Ectodermal cell (in vitro differentiated cells): ENCODE measurements at regions not wholly inside any gene's neighbourhood (a gene's known extent, or its start where the extent isn't known, plus 50 kb on each side); places are given as distances from the start of the nearest gene placed in this dataset.
"Not testable (repeated sequence)": the region's sequence is repeated elsewhere in the genome, so short reads cannot be mapped to it uniquely, and the experiment has no call there.

Source experiments
- H3K27ac ChIP-seq: 2 replicates; pipeline ENCODE4 v1.7.0; 2013; ENCODE audit warnings: mild to moderate bottlenecking, low read depth, low read length; ENCODE audit not compliant: insufficient read depth, poor library complexity, severe bottlenecking
- H3K27me3 ChIP-seq: 2 replicates; pipeline ENCODE4 v1.7.0; 2013; ENCODE audit warnings: mild to moderate bottlenecking, low read length; ENCODE audit not compliant: insufficient read depth, control insufficient read depth, poor library complexity, severe bottlenecking
- H3K36me3 ChIP-seq: one replicate; pipeline ENCODE4 v1.7.0; 2013; ENCODE audit warnings: low read length; ENCODE audit not compliant: control insufficient read depth, insufficient read depth
- H3K4me1 ChIP-seq: one replicate; pipeline ENCODE4 v1.7.0; 2013; ENCODE audit warnings: low read length; ENCODE audit not compliant: control insufficient read depth, insufficient read depth
- H3K4me3 ChIP-seq: 2 replicates; pipeline ENCODE4 v1.7.0; 2013; ENCODE audit warnings: low read depth, low read length, control low read depth; ENCODE audit not compliant: insufficient read depth
- H3K9me3 ChIP-seq: 2 replicates; pipeline ENCODE4 v1.7.0; 2013; ENCODE audit warnings: mild to moderate bottlenecking, low read length, moderate library complexity; ENCODE audit not compliant: control insufficient read depth
- WGBS, 2 experiments: methylation state at CpG; one replicate each; pipeline ENCODE4 v1.1.7; 2013; ENCODE audit warnings: missing lambda C conversion rate in 2 of 2; 5-methylcytosine and 5-hydroxymethylcytosine counted together

- Histone ChIP-seq H3K36me3 (no peaks in the 10 kb centered on the region), H3K27me3 (no peaks in the 10 kb centered on the region), H3K9me3 (no peaks in the 10 kb centered on the region), H3K27ac (no peak overlapping the region), H3K4me1 (no peaks in the 10 kb centered on the region), H3K4me3 (no peak overlapping the region)
- 86 to 92% methylated on average over 1 of the region's 1 CpG for WGBS, 2 experiments
Observed at GRCh38 chr3:110944782-110945181, 126.8 kb upstream of the NECTIN3 start.

GRCh38 chr3:110946810-110947209 is 124.8 kb upstream of the NECTIN3 start:
- Histone ChIP-seq H3K9me3 (no peaks in the 10 kb centered on the region), H3K4me1 (no peaks in the 10 kb centered on the region), H3K27me3 (no peaks in the 10 kb centered on the region), H3K27ac (no peak overlapping the region), H3K4me3 (no peak overlapping the region), H3K36me3 (no peaks in the 10 kb centered on the region)

GRCh38 chr3:110949194-110949593 is 122.4 kb upstream of the NECTIN3 start:
- not testable (repeated sequence) for H3K36me3 ChIP-seq, H3K27me3 ChIP-seq, H3K9me3 ChIP-seq, H3K4me3 ChIP-seq, H3K4me1 ChIP-seq, H3K27ac ChIP-seq
- 80 to 87% methylated on average over 1 of the region's 1 CpG for WGBS, 2 experiments

- H3K36me3 ChIP-seq: no peaks in the 10 kb centered on the region
- H3K9me3 ChIP-seq: no peaks in the 10 kb centered on the region
- H3K27ac ChIP-seq: no peak overlapping the region
- no peak overlapping the region for H3K4me3 ChIP-seq
- H3K4me1 ChIP-seq: no peaks in the 10 kb centered on the region
- H3K27me3 ChIP-seq: no peaks in the 10 kb centered on the region
- 87 to 90% methylated on average over 4 of the region's 4 CpGs for WGBS, 2 experiments
Observed at GRCh38 chr3:110955301-110955880, 116.2 kb upstream of the NECTIN3 start.

GRCh38 chr3:110956081-110956480 is 115.5 kb upstream of the NECTIN3 start:
- Histone ChIP-seq H3K4me3 (no peak overlapping the region), H3K9me3 (no peaks in the 10 kb centered on the region), H3K27me3 (no peaks in the 10 kb centered on the region), H3K4me1 (no peaks in the 10 kb centered on the region), H3K27ac (no peak overlapping the region), H3K36me3 (no peaks in the 10 kb centered on the region)
- 93 to 97% methylated on average over 3 of the region's 3 CpGs for WGBS, 2 experiments

- Histone ChIP-seq H3K9me3 (no peaks in the 10 kb centered on the region), H3K4me3 (no peak overlapping the region), H3K27ac (no peak overlapping the region), H3K4me1 (no peaks in the 10 kb centered on the region), H3K27me3 (no peaks in the 10 kb centered on the region), H3K36me3 (no peaks in the 10 kb centered on the region)
- WGBS, 2 experiments: no CpG with 5 or more reads among the region's 1 CpG
Observed at GRCh38 chr3:110957247-110958025, 114.2 kb upstream of the NECTIN3 start.

GRCh38 chr3:110958313-110959147 is 113.1 kb upstream of the NECTIN3 start:
- 94% methylated on average over 9 to 10 of the region's 10 CpGs for WGBS, 2 experiments
- no peaks in the 10 kb centered on the region for H3K4me1 ChIP-seq
- H3K36me3 ChIP-seq: no peaks in the 10 kb centered on the region
- H3K4me3 ChIP-seq: no peak overlapping the region
- no peaks in the 10 kb centered on the region for H3K27me3 ChIP-seq
- no peaks in the 10 kb centered on the region for H3K9me3 ChIP-seq
- H3K27ac ChIP-seq: no peak overlapping the region

GRCh38 chr3:110965976-110966375 is 105.6 kb upstream of the NECTIN3 start:
- Histone ChIP-seq H3K36me3 (no peaks in the 10 kb centered on the region), H3K4me3 (no peak overlapping the region), H3K9me3 (no peaks in the 10 kb centered on the region), H3K27ac (no peak overlapping the region), H3K4me1 (no peaks in the 10 kb centered on the region), H3K27me3 (no peaks in the 10 kb centered on the region)
- WGBS, 2 experiments: 95 to 98% methylated on average over 4 to 5 of the region's 5 CpGs

- no peaks in the 10 kb centered on the region for H3K4me1 ChIP-seq
- H3K27ac ChIP-seq: no peak overlapping the region
- H3K27me3 ChIP-seq: no peaks in the 10 kb centered on the region
- H3K36me3 ChIP-seq: no peaks in the 10 kb centered on the region
- no peaks in the 10 kb centered on the region for H3K9me3 ChIP-seq
- H3K4me3 ChIP-seq: no peak overlapping the region
- 91 to 97% methylated on average over 3 of the region's 3 CpGs for WGBS, 2 experiments
Observed at GRCh38 chr3:110966966-110967663, 104.5 kb upstream of the NECTIN3 start.

- Histone ChIP-seq H3K36me3 (no peaks in the 10 kb centered on the region), H3K27me3 (no peaks in the 10 kb centered on the region), H3K4me3 (no peak overlapping the region), H3K27ac (no peak overlapping the region), H3K4me1 (no peaks in the 10 kb centered on the region), H3K9me3 (no peaks in the 10 kb centered on the region)
- WGBS, 2 experiments: 93 to 98% methylated on average over 1 of the region's 1 CpG
Observed at GRCh38 chr3:110968076-110968475, 103.5 kb upstream of the NECTIN3 start.
